Gastrocnemius medialis (tissue), 4 donors: ENCODE measurements at regions not wholly inside any gene's neighbourhood (a gene's known extent, or its start where the extent isn't known, plus 50 kb on each side); places are given as distances from the start of the nearest gene placed in this dataset.

Experiments
- CTCF ChIP-seq, 5 experiments: fragments of 450-650 bp in 3 of 5; fragments of 200-600 bp in 2 of 5; sonication (generic) in 2 of 5; IDR thresholded peaks in 4 of 5; conservative IDR thresholded peaks in 1 of 5; 1 replicate in 4 of 5; 2 replicates in 1 of 5; pipeline ENCODE4 v1.5.1; 2016 to 2019; ENCODE audit warnings: antibody characterized with exemption in 5 of 5, mild to moderate bottlenecking in 3 of 5, moderate library complexity in 3 of 5
- POLR2A ChIP-seq, 2 donors: fragments of 450-650 bp; IDR thresholded peaks; one replicate each; pipeline ENCODE4 v1.6.1; 2017; ENCODE audit warnings: antibody characterized with exemption in 2 of 2, mild to moderate bottlenecking in 2 of 2, moderate library complexity in 2 of 2

GRCh38 chr2:5520463-5520972 is 171.7 kb upstream of the SOX11 start:
- no peak for TF ChIP-seq CTCF (IDR thresholded peaks at IDR 0.05 in 4 of 5, conservative IDR thresholded peaks at IDR 0.05 in 1 of 5)
- TF ChIP-seq POLR2A (IDR thresholded peaks at IDR 0.05), result no peak
